Sigmoid colon (tissue), 4 donors: ENCODE measurements at regions not wholly inside any gene's neighbourhood (a gene's known extent, or its start where the extent isn't known, plus 50 kb on each side); places are given as distances from the start of the nearest gene placed in this dataset.

Source experiments
- EP300 ChIP-seq, 4 donors: sonication (generic); formaldehyde crosslinking; IDR thresholded peaks; one replicate each; pipeline ENCODE4 v1.6.1; 2017; ENCODE audit warnings: antibody characterized with exemption in 4 of 4
- POLR2A ChIP-seq, 2 donors: fragments of 450-650 bp; IDR thresholded peaks; one replicate each; pipeline ENCODE4 v1.6.1; 2016; ENCODE audit warnings: antibody characterized with exemption in 2 of 2, mild to moderate bottlenecking in 2 of 2, moderate library complexity in 2 of 2
- POLR2AphosphoS5 ChIP-seq, 4 donors: sonication (generic); formaldehyde crosslinking; IDR thresholded peaks; one replicate each; pipeline ENCODE4 v1.6.1; 2017; ENCODE audit warnings: antibody characterized with exemption in 4 of 4
- TF ChIP-seq, protein P1 (sequence below), 4 experiments: fragments of 450-650 bp in 3 of 4; fragments of 200-600 bp in 1 of 4; IDR thresholded peaks; one replicate each; pipeline ENCODE4 v1.5.1; 2016 to 2019; ENCODE audit warnings: antibody characterized with exemption in 4 of 4, mild to moderate bottlenecking in 3 of 4, moderate library complexity in 2 of 4

DNA sequence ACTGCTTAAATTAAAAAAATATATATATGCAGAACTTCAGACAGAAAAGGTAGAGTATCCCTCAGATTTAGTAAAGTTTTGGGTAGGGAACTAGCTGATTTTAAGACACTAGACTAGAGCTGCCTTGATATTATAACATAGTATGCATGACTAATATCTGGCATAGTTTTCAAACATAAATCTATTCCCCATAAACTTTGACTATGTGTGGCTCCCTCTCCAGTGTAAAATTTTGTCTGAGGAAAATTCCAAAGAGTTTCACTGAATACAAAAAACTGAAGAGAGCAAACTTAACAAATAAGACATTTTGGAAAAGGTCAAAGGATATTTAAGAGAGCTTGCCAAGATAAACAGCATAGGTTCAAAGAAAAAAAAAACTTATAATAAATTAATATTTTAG, 66.2 kb upstream of the ZNF462 start:
- TF ChIP-seq, protein P1, sequence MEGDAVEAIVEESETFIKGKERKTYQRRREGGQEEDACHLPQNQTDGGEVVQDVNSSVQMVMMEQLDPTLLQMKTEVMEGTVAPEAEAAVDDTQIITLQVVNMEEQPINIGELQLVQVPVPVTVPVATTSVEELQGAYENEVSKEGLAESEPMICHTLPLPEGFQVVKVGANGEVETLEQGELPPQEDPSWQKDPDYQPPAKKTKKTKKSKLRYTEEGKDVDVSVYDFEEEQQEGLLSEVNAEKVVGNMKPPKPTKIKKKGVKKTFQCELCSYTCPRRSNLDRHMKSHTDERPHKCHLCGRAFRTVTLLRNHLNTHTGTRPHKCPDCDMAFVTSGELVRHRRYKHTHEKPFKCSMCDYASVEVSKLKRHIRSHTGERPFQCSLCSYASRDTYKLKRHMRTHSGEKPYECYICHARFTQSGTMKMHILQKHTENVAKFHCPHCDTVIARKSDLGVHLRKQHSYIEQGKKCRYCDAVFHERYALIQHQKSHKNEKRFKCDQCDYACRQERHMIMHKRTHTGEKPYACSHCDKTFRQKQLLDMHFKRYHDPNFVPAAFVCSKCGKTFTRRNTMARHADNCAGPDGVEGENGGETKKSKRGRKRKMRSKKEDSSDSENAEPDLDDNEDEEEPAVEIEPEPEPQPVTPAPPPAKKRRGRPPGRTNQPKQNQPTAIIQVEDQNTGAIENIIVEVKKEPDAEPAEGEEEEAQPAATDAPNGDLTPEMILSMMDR (IDR thresholded peaks at IDR 0.05): no peak
- TF ChIP-seq EP300 (IDR thresholded peaks at IDR 0.05) (no peak), POLR2A (IDR thresholded peaks at IDR 0.05) (no peak), POLR2AphosphoS5 (IDR thresholded peaks at IDR 0.05) (peak in 1 of 4 donors; percentile 15)
